Testis (tissue), 2 donors: ENCODE measurements at regions not wholly inside any gene's neighbourhood (a gene's known extent, or its start where the extent isn't known, plus 50 kb on each side); places are given as distances from the start of the nearest gene placed in this dataset.
"Not testable (repeated sequence)": the region's sequence is repeated elsewhere in the genome, so short reads cannot be mapped to it uniquely, and the experiment has no call there.

Experiments used
- DNase-seq: peaks from one replicate; pipeline ENCODE4 v3.0.0-alpha.2; 2019
- H3K27ac ChIP-seq, 2 donors: fragments of 200-600 bp; sonication (generic); one replicate each; pipeline ENCODE4 v1.5.1; 2019
- H3K27me3 ChIP-seq: fragments of 200-600 bp; sonication (generic); one replicate; pipeline ENCODE4 v1.5.1; 2019
- H3K36me3 ChIP-seq: fragments of 200-600 bp; sonication (generic); one replicate; pipeline ENCODE4 v1.5.1; 2017; ENCODE audit warnings: low read depth; ENCODE audit errors: missing control alignments
- H3K4me1 ChIP-seq: fragments of 200-600 bp; sonication (generic); one replicate; pipeline ENCODE4 v1.5.1; 2019
- H3K4me3 ChIP-seq, 2 donors: fragments of 200-600 bp; sonication (generic); one replicate each; pipeline ENCODE4 v1.5.1; 2017 to 2019
- H3K9me3 ChIP-seq: fragments of 200-600 bp; sonication (generic); one replicate; pipeline ENCODE4 v1.5.1; 2017
- POLR2A ChIP-seq: fragments of 450-650 bp; IDR thresholded peaks from one replicate; pipeline ENCODE4 v1.6.1; 2017; ENCODE audit warnings: antibody characterized with exemption, mild to moderate bottlenecking, moderate library complexity
- WGBS, 2 donors: methylation state at CpG; one replicate each; pipeline ENCODE4 v1.1.5; 2018; 5-methylcytosine and 5-hydroxymethylcytosine counted together
- intact Hi-C: fragments of 100-400 bp; cut with DNase I; formaldehyde crosslinking; loops from one replicate; pipeline ENCODE4 v1.15.1; 2023; ENCODE audit warnings: low total_unique reads
- TF ChIP-seq, protein P1 (sequence below), 3 experiments: fragments of 450-650 bp in 2 of 3; fragments of 200-600 bp in 1 of 3; sonication (generic) in 1 of 3; IDR thresholded peaks; one replicate each; pipeline ENCODE4 v1.5.1; 2016 to 2019; ENCODE audit warnings: antibody characterized with exemption in 3 of 3, mild to moderate bottlenecking in 2 of 3, moderate library complexity in 1 of 3

DNA sequence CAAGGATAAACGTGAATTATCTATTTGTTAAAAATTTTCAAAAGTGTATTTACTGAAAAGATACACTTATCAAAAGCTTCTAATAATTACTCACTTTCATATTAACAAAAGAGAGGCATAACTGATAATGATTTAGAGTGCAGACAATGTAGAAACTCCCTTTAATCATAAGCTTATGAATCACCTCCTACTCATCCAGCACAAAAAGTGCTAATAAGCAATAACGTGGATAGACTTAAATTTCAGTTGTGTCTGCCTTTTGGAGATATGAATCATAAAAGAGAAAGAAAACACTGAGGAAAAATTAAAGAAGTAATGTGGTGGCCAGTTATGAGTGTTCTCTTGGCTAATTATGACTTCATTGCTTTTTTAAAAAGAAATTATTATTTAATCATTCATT, 827.6 kb upstream of the B3GALT2 start:
- Histone ChIP-seq H3K9me3 (no peaks in the 10 kb centered on the region), H3K4me1 (no peaks in the 10 kb centered on the region), H3K27ac (no peak overlapping the region), H3K36me3 (no peaks in the 10 kb centered on the region), H3K27me3 (no peaks in the 10 kb centered on the region), H3K4me3 (no peak overlapping the region)
- TF ChIP-seq POLR2A = no peak
- TF ChIP-seq, protein P1, sequence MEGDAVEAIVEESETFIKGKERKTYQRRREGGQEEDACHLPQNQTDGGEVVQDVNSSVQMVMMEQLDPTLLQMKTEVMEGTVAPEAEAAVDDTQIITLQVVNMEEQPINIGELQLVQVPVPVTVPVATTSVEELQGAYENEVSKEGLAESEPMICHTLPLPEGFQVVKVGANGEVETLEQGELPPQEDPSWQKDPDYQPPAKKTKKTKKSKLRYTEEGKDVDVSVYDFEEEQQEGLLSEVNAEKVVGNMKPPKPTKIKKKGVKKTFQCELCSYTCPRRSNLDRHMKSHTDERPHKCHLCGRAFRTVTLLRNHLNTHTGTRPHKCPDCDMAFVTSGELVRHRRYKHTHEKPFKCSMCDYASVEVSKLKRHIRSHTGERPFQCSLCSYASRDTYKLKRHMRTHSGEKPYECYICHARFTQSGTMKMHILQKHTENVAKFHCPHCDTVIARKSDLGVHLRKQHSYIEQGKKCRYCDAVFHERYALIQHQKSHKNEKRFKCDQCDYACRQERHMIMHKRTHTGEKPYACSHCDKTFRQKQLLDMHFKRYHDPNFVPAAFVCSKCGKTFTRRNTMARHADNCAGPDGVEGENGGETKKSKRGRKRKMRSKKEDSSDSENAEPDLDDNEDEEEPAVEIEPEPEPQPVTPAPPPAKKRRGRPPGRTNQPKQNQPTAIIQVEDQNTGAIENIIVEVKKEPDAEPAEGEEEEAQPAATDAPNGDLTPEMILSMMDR (IDR thresholded peaks at IDR 0.05) = no peak
- intact Hi-C loops = no loop called here
- WGBS, 2 donors = 29 to 39% methylated on average over 2 of the region's 2 CpGs
- DNase-seq = no peak

- no peak for DNase-seq
- TF ChIP-seq POLR2A = no peak
- TF ChIP-seq, protein P1 (IDR thresholded peaks at IDR 0.05) = no peak
- WGBS, 2 donors = 54 to 59% methylated on average over 2 of the region's 2 CpGs
- H3K27me3 ChIP-seq = no peaks in the 10 kb centered on the region
- H3K9me3 ChIP-seq = no peaks in the 10 kb centered on the region
- intact Hi-C loops = no loop called here
- no peak overlapping the region for H3K4me3 ChIP-seq
- no peaks in the 10 kb centered on the region for H3K4me1 ChIP-seq
- no peak overlapping the region for H3K27ac ChIP-seq
- no peaks in the 10 kb centered on the region for H3K36me3 ChIP-seq
Observed at GRCh38 chr1:194013561-194013960, 827.1 kb upstream of the B3GALT2 start.

GRCh38 chr1:194004146-194004545, 817.7 kb upstream of the B3GALT2 start:
- Histone ChIP-seq H3K4me1 (no peaks in the 10 kb centered on the region), H3K4me3 (no peak overlapping the region), H3K36me3 (no peaks in the 10 kb centered on the region), H3K27ac (no peak overlapping the region), H3K27me3 (no peaks in the 10 kb centered on the region), H3K9me3 (no peaks in the 10 kb centered on the region)
- TF ChIP-seq, protein P1 (IDR thresholded peaks at IDR 0.05) = no peak
- TF ChIP-seq POLR2A = no peak
- intact Hi-C loops = no loop called here
- no peak for DNase-seq
- WGBS, 2 donors = 50 to 72% methylated on average over 2 of the region's 2 CpGs

DNA sequence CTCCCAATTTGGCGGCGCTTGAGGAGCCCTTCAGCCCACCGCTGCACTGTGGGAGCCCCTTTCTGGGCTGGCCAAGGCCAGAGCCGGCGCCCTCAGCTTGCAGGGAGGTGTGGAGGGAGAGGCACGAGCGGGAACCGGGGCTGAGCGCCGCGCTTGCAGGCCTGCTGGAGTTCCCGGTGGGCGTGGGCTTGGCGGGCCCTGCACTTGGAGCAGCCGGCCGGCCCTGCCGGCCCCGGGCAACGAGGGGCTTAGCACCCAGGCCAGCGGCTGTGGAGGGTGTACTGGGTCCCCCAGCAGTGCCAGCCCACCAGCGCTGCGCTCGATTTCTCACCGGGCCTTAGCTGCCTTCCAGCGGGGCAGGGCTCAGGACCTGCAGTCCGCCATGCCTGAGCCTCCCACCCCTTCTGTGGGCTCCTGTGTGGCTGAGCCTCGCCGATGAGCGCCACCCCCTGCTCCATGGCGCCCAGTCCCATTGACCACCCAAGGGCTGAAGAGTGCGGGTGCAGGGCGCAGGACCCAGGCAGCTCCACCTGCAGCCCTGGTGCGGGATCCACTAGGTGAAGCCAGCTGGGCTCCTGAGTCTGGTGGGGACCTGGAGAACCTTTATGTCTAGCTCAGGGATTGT, 815.4 kb upstream of the B3GALT2 start:
- DNase-seq, H3K9me3 ChIP-seq, H3K4me1 ChIP-seq, H3K27me3 ChIP-seq, intact Hi-C loops, H3K27ac ChIP-seq, H3K36me3 ChIP-seq: not testable (repeated sequence)
- WGBS, 2 donors = 29 to 63% methylated on average over 2 to 32 of the region's 33 CpGs
- peak overlapping the region in 1 of 2 donors; percentile 41 for H3K4me3 ChIP-seq

- H3K9me3 ChIP-seq = no peaks in the 10 kb centered on the region
- H3K4me3 ChIP-seq = no peak overlapping the region
- H3K27me3 ChIP-seq = no peaks in the 10 kb centered on the region
- intact Hi-C loops = no loop called here
- no peaks in the 10 kb centered on the region for H3K4me1 ChIP-seq
- WGBS, 2 donors = 48 to 97% methylated on average over 2 of the region's 2 CpGs
- no peak for TF ChIP-seq POLR2A
- TF ChIP-seq, protein P1 (IDR thresholded peaks at IDR 0.05) = no peak
- no peak for DNase-seq
- no peaks in the 10 kb centered on the region for H3K36me3 ChIP-seq
- H3K27ac ChIP-seq = no peak overlapping the region
Observed at GRCh38 chr1:193988885-193989284, 802.5 kb upstream of the B3GALT2 start.
